ENCODE measurements at regions not wholly inside any gene's neighbourhood (a gene's known extent, or its start where the extent isn't known, plus 50 kb on each side); places are given as distances from the start of the nearest gene placed in this dataset.

- DNase-seq, result no peak
These were observed 863.9 kb downstream of the MCTP2 start for GRCh38 chr15:95095250-95095649.

- DNase-seq, result no peak
These were observed 865.3 kb downstream of the MCTP2 start for GRCh38 chr15:95096651-95097050.

- DNase-seq, result no peak
These were observed 866.0 kb downstream of the MCTP2 start for GRCh38 chr15:95097361-95097760.

GRCh38 chr15:95105229-95105628 lies 873.9 kb downstream of the MCTP2 start:
- no peak for DNase-seq

- DNase-seq, result no peak
These were observed 875.4 kb downstream of the MCTP2 start for GRCh38 chr15:95106801-95107200.

GRCh38 chr15:95108673-95109072 lies 877.3 kb downstream of the MCTP2 start:
- no peak for DNase-seq

GRCh38 chr15:95111969-95112368 lies 880.6 kb downstream of the MCTP2 start:
- DNase-seq, result no peak

- no peak for DNase-seq
These were observed 881.7 kb downstream of the MCTP2 start for GRCh38 chr15:95113041-95113440.

GRCh38 chr15:95119041-95119610 lies 887.8 kb downstream of the MCTP2 start:
- DNase-seq, result no peak

- DNase-seq, result no peak
These were observed 889.2 kb downstream of the MCTP2 start for GRCh38 chr15:95120595-95120994.

- no peak for DNase-seq
These were observed 889.8 kb downstream of the MCTP2 start for GRCh38 chr15:95121191-95121590.

- DNase-seq, result no peak
These were observed 894.4 kb downstream of the MCTP2 start for GRCh38 chr15:95125803-95126202.

- DNase-seq, result no peak
These were observed 896.0 kb downstream of the MCTP2 start for GRCh38 chr15:95127356-95127755.

GRCh38 chr15:95129574-95129973 lies 898.2 kb downstream of the MCTP2 start:
- no peak for DNase-seq

- DNase-seq, result no peak
These were observed 899.8 kb downstream of the MCTP2 start for GRCh38 chr15:95131131-95131556.

- DNase-seq, result no peak
These were observed 901.4 kb downstream of the MCTP2 start for GRCh38 chr15:95132774-95133173.

GRCh38 chr15:95134431-95135110 lies 903.2 kb downstream of the MCTP2 start:
- no peak for DNase-seq

GRCh38 chr15:95138604-95139270 lies 907.4 kb downstream of the MCTP2 start:
- no peak for DNase-seq

- no peak for DNase-seq
These were observed 910.1 kb downstream of the MCTP2 start for GRCh38 chr15:95141486-95141885.

- no peak for DNase-seq
These were observed 911.2 kb downstream of the MCTP2 start for GRCh38 chr15:95142531-95142930.

GRCh38 chr15:95146481-95146880 lies 915.1 kb downstream of the MCTP2 start:
- no peak for DNase-seq

- DNase-seq, result no peak
These were observed 916.8 kb downstream of the MCTP2 start for GRCh38 chr15:95148183-95148582.

- no peak for DNase-seq
These were observed 917.7 kb downstream of the MCTP2 start for GRCh38 chr15:95149036-95149435.

- no peak for DNase-seq
These were observed 918.4 kb downstream of the MCTP2 start for GRCh38 chr15:95149771-95150170.
